ENCODE measurements at regions not wholly inside any gene's neighbourhood (a gene's known extent, or its start where the extent isn't known, plus 50 kb on each side); places are given as distances from the start of the nearest gene placed in this dataset.

GRCh38 chr3:164479978-164480377, 598.3 kb downstream of the SI start:
- ATAC-seq: no peak
- no peaks in the 10 kb centered on the region for H3K9me3 ChIP-seq
- no peak overlapping the region for H3K4me3 ChIP-seq
- WGBS, 3 donors: 46 to 62% (median 52%) methylated on average over 1 of the region's 1 CpG
- H3K4me1 ChIP-seq: no peaks in the 10 kb centered on the region
- no peak for DNase-seq
- no peaks in the 10 kb centered on the region for H3K27me3 ChIP-seq (ENCODE audit: insufficient read depth in 3 of 3, low read length in 2 of 3)
- TF ChIP-seq CTCF (IDR thresholded peaks at IDR 0.05): no peak
- intact Hi-C loops (cut with DNase I): no loop called here
- H3K36me3 ChIP-seq (ENCODE audit: insufficient read depth in 1 of 2, low read depth in 1 of 2): no peaks in the 10 kb centered on the region
- H3K27ac ChIP-seq: no peak overlapping the region

- no peaks in the 10 kb centered on the region for H3K4me1 ChIP-seq
- intact Hi-C loops (cut with DNase I): no loop called here
- WGBS, 3 donors: 19 to 48% (median 19%) methylated on average over 1 of the region's 1 CpG
- no peak for TF ChIP-seq CTCF (IDR thresholded peaks at IDR 0.05)
- no peak overlapping the region for H3K4me3 ChIP-seq
- H3K27ac ChIP-seq: no peak overlapping the region
- no peak for ATAC-seq
- DNase-seq: no peak
- no peaks in the 10 kb centered on the region for H3K9me3 ChIP-seq
- no peaks in the 10 kb centered on the region for H3K27me3 ChIP-seq (ENCODE audit: insufficient read depth in 3 of 3, low read length in 2 of 3)
- no peaks in the 10 kb centered on the region for H3K36me3 ChIP-seq (ENCODE audit: insufficient read depth in 1 of 2, low read depth in 1 of 2)
These were observed 598.9 kb downstream of the SI start for GRCh38 chr3:164479406-164479805.

GRCh38 chr3:164478323-164478722, 600.0 kb downstream of the SI start:
- intact Hi-C loops (cut with DNase I): no loop called here
- ATAC-seq (no peak), DNase-seq (no peak)
- H3K9me3 ChIP-seq: no peaks in the 10 kb centered on the region
- WGBS, 3 donors: 78 to 87% (median 80%) methylated on average over 5 of the region's 5 CpGs
- no peaks in the 10 kb centered on the region for H3K36me3 ChIP-seq (ENCODE audit: insufficient read depth in 1 of 2, low read depth in 1 of 2)
- H3K27me3 ChIP-seq (ENCODE audit: insufficient read depth in 3 of 3, low read length in 2 of 3): no peaks in the 10 kb centered on the region
- TF ChIP-seq CTCF (IDR thresholded peaks at IDR 0.05): no peak
- no peak overlapping the region for H3K4me3 ChIP-seq
- H3K27ac ChIP-seq: no peak overlapping the region
- no peaks in the 10 kb centered on the region for H3K4me1 ChIP-seq

- no peak for ATAC-seq
- H3K36me3 ChIP-seq (ENCODE audit: insufficient read depth in 1 of 2, low read depth in 1 of 2): no peaks in the 10 kb centered on the region
- H3K4me1 ChIP-seq: no peaks in the 10 kb centered on the region
- H3K4me3 ChIP-seq: no peak overlapping the region
- intact Hi-C loops (cut with DNase I): no loop called here
- no peak for DNase-seq
- 69 to 92% (median 88%) methylated on average over 1 of the region's 1 CpG for WGBS, 3 donors
- no peak for TF ChIP-seq CTCF (IDR thresholded peaks at IDR 0.05)
- no peak overlapping the region for H3K27ac ChIP-seq
- H3K27me3 ChIP-seq (ENCODE audit: insufficient read depth in 3 of 3, low read length in 2 of 3): no peaks in the 10 kb centered on the region
- H3K9me3 ChIP-seq: no peaks in the 10 kb centered on the region
These were observed 600.9 kb downstream of the SI start for GRCh38 chr3:164477403-164477802.

GRCh38 chr3:164476631-164477030, 601.7 kb downstream of the SI start:
- no peaks in the 10 kb centered on the region for H3K4me1 ChIP-seq
- H3K27me3 ChIP-seq (ENCODE audit: insufficient read depth in 3 of 3, low read length in 2 of 3): no peaks in the 10 kb centered on the region
- no peak overlapping the region for H3K27ac ChIP-seq
- 78 to 96% (median 89%) methylated on average over 3 of the region's 3 CpGs for WGBS, 3 donors
- intact Hi-C loops (cut with DNase I): no loop called here
- no peak for DNase-seq
- no peaks in the 10 kb centered on the region for H3K36me3 ChIP-seq (ENCODE audit: insufficient read depth in 1 of 2, low read depth in 1 of 2)
- no peak for TF ChIP-seq CTCF (IDR thresholded peaks at IDR 0.05)
- no peaks in the 10 kb centered on the region for H3K9me3 ChIP-seq
- no peak overlapping the region for H3K4me3 ChIP-seq
- no peak for ATAC-seq

All from psoas muscle (tissue), 7 donors.